ENCODE measurements at regions not wholly inside any gene's neighbourhood (a gene's known extent, or its start where the extent isn't known, plus 50 kb on each side); places are given as distances from the start of the nearest gene placed in this dataset.

DNA sequence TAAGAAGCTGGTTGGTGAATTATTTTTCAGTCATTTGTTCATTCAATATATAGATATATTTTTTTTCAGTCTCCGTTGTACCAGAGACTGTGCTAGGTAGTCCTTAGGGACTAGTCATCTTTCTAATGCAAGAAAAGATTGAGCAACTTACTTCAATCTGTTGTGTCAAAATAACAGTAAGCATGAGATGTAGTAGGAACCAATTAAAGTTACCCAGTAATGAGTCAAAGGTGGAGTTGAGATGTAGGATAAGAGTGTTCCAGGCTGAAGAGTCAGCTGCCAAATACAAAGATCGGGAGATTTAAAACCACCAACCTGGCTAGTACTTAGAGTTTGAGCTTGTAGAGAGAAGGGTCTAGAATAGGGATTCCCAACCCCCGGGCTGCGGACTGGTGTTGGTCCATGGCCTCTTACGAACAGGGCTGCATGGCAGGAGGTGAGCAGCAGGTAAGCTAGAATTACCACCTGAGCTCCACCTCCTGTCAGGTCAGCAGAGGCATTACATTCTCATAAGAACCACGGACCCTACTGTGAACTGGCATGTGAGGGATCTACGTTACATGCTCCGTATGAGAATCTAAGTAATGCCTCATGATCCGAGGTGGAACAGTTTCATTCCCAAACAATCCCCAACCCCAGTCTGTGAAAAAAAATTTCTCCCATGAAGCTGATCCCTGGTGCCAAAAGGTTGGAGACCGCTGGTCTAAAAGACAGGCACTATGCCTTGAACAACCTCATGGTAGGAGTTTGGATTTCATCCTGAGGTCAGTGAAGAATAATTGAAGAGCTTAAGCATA lies 1241.5 kb upstream of the WWC1 start:
- TF ChIP-seq, protein P1, sequence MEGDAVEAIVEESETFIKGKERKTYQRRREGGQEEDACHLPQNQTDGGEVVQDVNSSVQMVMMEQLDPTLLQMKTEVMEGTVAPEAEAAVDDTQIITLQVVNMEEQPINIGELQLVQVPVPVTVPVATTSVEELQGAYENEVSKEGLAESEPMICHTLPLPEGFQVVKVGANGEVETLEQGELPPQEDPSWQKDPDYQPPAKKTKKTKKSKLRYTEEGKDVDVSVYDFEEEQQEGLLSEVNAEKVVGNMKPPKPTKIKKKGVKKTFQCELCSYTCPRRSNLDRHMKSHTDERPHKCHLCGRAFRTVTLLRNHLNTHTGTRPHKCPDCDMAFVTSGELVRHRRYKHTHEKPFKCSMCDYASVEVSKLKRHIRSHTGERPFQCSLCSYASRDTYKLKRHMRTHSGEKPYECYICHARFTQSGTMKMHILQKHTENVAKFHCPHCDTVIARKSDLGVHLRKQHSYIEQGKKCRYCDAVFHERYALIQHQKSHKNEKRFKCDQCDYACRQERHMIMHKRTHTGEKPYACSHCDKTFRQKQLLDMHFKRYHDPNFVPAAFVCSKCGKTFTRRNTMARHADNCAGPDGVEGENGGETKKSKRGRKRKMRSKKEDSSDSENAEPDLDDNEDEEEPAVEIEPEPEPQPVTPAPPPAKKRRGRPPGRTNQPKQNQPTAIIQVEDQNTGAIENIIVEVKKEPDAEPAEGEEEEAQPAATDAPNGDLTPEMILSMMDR (IDR thresholded peaks at IDR 0.05; ENCODE audit: poor library complexity), result no peak
- TF ChIP-seq EZH2phosphoT487 (IDR thresholded peaks at IDR 0.05; ENCODE audit: low read depth, severe bottlenecking, unreplicated experiment), result no peak

All from hepatocyte (in vitro differentiated cells).